ENCODE measurements at regions not wholly inside any gene's neighbourhood (a gene's known extent, or its start where the extent isn't known, plus 50 kb on each side); places are given as distances from the start of the nearest gene placed in this dataset.

GRCh38 chr22:22185844-22186499, 58.6 kb upstream of the VPREB1 start:
- no peak for TF ChIP-seq EZH2phosphoT487 (IDR thresholded peaks at IDR 0.05; ENCODE audit: borderline replicate concordance)
- TF ChIP-seq CTCF (IDR thresholded peaks at IDR 0.05 in 2 of 3, conservative IDR thresholded peaks at IDR 0.05 in 1 of 3; ENCODE audit: borderline replicate concordance in 1 of 3, insufficient read depth in 1 of 3, low read depth in 2 of 3, low read length in 2 of 3) = no peak
- TF ChIP-seq REST (IDR thresholded peaks at IDR 0.05; ENCODE audit: low read depth) = no peak
- TF ChIP-seq EZH2 (IDR thresholded peaks at IDR 0.05) = no peak
- no peak for TF ChIP-seq POLR2A (IDR thresholded peaks at IDR 0.05; ENCODE audit: borderline replicate concordance, extremely low read depth, insufficient read depth, insufficient read length)
- no peak for TF ChIP-seq CEBPB (IDR thresholded peaks at IDR 0.05; ENCODE audit: low read depth)
- no peak for TF ChIP-seq CBX3 (IDR thresholded peaks at IDR 0.05; ENCODE audit: low read depth)
- TF ChIP-seq ZNF274 (IDR thresholded peaks at IDR 0.05; ENCODE audit: low read depth, low read length) = no peak
- TF ChIP-seq ATF3 (IDR thresholded peaks at IDR 0.05) = no peak
